Stimulated activated naive CD8-positive, alpha-beta T cell treated with anti-CD3 and anti-CD28 coated beads, Interleukin-15, Interleukin-2, amounts not matched to agents 100 U/mL and 50 U/mL, for 24 hours (primary cell): ENCODE measurements at regions not wholly inside any gene's neighbourhood (a gene's known extent, or its start where the extent isn't known, plus 50 kb on each side); places are given as distances from the start of the nearest gene placed in this dataset.
"Not testable (repeated sequence)": the region's sequence is repeated elsewhere in the genome, so short reads cannot be mapped to it uniquely, and the experiment has no call there.

Experiments
- ATAC-seq: fragments of 150-1000 bp; cut with Tn5 transposase; one replicate; pipeline ENCODE4 v1.10.0; 2021
- DNase-seq: peaks from one replicate; pipeline ENCODE4 v3.0.0; 2021

- ATAC-seq (no peak), DNase-seq (no peak)
Observed at GRCh38 chr2:11877764-11878163, 131.3 kb downstream of the LPIN1 start.

GRCh38 chr2:11885253-11885652 is 138.8 kb downstream of the LPIN1 start:
- DNase-seq, ATAC-seq: not testable (repeated sequence)

- DNase-seq, ATAC-seq: not testable (repeated sequence)
Observed at GRCh38 chr2:11886899-11887298, 140.5 kb downstream of the LPIN1 start.

GRCh38 chr2:11889101-11889850 is 142.8 kb downstream of the LPIN1 start:
- ATAC-seq (no peak), DNase-seq (no peak)

GRCh38 chr2:11889854-11890253 is 143.4 kb downstream of the LPIN1 start:
- no peak for DNase-seq
- ATAC-seq = no peak

- no peak for DNase-seq
- no peak for ATAC-seq
Observed at GRCh38 chr2:11891028-11891427, 144.6 kb downstream of the LPIN1 start.

- ATAC-seq (no peak), DNase-seq (no peak)
Observed at GRCh38 chr2:11891671-11892440, 145.4 kb downstream of the LPIN1 start.

- ATAC-seq = no peak
- no peak for DNase-seq
Observed at GRCh38 chr2:11896386-11896785, 150.0 kb downstream of the LPIN1 start.

GRCh38 chr2:11898576-11898975 is 152.1 kb downstream of the LPIN1 start:
- ATAC-seq = no peak
- DNase-seq = no peak

GRCh38 chr2:11899264-11899818 is 152.9 kb downstream of the LPIN1 start:
- ATAC-seq (no peak), DNase-seq (no peak)

- ATAC-seq, DNase-seq: not testable (repeated sequence)
Observed at GRCh38 chr2:11900891-11901290, 154.5 kb downstream of the LPIN1 start.

GRCh38 chr2:11901351-11902069 is 155.1 kb downstream of the LPIN1 start:
- ATAC-seq (no peak), DNase-seq (no peak)

GRCh38 chr2:11903085-11903606 is 156.7 kb downstream of the LPIN1 start:
- no peak for ATAC-seq

GRCh38 chr2:11904029-11904428 is 157.6 kb downstream of the LPIN1 start:
- no peak for DNase-seq
- ATAC-seq = no peak

More at GRCh38 chr2:11903085-11903606, 156.7 kb downstream of the LPIN1 start:
- no peak for DNase-seq

GRCh38 chr2:11904941-11905340 is 158.5 kb downstream of the LPIN1 start:
- no peak for DNase-seq
- ATAC-seq = no peak

- ATAC-seq (no peak), DNase-seq (no peak)
Observed at GRCh38 chr2:11907190-11907589, 160.8 kb downstream of the LPIN1 start.

- DNase-seq (no peak), ATAC-seq (no peak)
Observed at GRCh38 chr2:11910971-11911370, 164.5 kb downstream of the LPIN1 start.

- DNase-seq (no peak), ATAC-seq (no peak)
Observed at GRCh38 chr2:11912980-11913379, 166.5 kb downstream of the LPIN1 start.

- DNase-seq (no peak), ATAC-seq (no peak)
Observed at GRCh38 chr2:11914455-11914854, 168.0 kb downstream of the LPIN1 start.

GRCh38 chr2:11915650-11916049 is 169.2 kb downstream of the LPIN1 start:
- DNase-seq = no peak
- no peak for ATAC-seq

GRCh38 chr2:11919953-11920352 is 173.5 kb downstream of the LPIN1 start:
- no peak for ATAC-seq
- no peak for DNase-seq

- DNase-seq (no peak), ATAC-seq (no peak)
Observed at GRCh38 chr2:11920993-11921583, 174.7 kb downstream of the LPIN1 start.
